NB4 (cell line): ENCODE measurements at regions not wholly inside any gene's neighbourhood (a gene's known extent, or its start where the extent isn't known, plus 50 kb on each side); places are given as distances from the start of the nearest gene placed in this dataset.

Experiments
- POLR2A ChIP-seq: IDR thresholded peaks from 2 replicates; pipeline ENCODE4 v1.6.1; 2011; ENCODE audit warnings: mild to moderate bottlenecking; ENCODE audit not compliant: insufficient read length; ENCODE audit errors: extremely low read depth
- TF ChIP-seq, protein P1 (sequence below): IDR thresholded peaks from one replicate; pipeline ENCODE4 v1.5.1; 2012; ENCODE audit warnings: low read depth, low read length

DNA sequence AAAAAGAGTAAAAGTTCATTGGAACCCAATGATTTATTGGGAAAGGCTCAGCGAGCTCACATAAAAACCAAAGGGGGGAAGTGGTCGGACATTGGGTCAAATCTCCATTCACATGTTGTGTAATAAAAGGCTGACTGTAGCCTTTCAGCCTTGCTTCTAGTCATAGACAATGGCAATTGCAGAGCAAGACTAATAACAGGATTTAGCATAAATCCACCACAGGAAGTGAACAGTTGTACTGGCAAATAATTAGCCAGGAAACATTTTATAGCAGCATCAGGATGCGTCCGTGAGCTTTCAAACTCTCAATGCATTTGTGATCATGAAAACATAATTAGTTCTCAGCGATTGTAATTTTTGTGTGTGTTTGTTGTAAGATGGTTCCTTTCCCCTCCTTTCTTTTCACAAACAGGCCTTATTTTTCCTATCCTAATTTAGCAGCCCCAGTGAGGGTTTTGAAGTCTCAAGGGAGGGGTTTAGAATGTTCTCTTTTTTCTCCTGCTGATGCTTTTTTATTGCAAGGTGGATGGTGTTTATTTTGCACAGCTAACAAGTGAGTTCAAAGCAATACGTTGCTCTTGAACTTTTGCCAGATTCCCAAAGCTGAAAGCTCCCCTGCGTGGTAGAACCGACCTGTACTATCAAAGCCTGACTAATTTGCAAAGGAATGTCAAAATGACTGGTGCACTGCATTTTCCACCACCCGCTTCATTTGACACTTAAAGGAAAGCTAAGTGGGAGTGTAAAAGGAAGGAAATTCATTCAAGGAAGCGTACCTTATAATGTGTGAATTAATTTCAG lies 105.6 kb downstream of the SPRY2 start:
- TF ChIP-seq POLR2A = no peak
- TF ChIP-seq, protein P1, sequence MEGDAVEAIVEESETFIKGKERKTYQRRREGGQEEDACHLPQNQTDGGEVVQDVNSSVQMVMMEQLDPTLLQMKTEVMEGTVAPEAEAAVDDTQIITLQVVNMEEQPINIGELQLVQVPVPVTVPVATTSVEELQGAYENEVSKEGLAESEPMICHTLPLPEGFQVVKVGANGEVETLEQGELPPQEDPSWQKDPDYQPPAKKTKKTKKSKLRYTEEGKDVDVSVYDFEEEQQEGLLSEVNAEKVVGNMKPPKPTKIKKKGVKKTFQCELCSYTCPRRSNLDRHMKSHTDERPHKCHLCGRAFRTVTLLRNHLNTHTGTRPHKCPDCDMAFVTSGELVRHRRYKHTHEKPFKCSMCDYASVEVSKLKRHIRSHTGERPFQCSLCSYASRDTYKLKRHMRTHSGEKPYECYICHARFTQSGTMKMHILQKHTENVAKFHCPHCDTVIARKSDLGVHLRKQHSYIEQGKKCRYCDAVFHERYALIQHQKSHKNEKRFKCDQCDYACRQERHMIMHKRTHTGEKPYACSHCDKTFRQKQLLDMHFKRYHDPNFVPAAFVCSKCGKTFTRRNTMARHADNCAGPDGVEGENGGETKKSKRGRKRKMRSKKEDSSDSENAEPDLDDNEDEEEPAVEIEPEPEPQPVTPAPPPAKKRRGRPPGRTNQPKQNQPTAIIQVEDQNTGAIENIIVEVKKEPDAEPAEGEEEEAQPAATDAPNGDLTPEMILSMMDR = no peak
